ENCODE measurements at regions not wholly inside any gene's neighbourhood (a gene's known extent, or its start where the extent isn't known, plus 50 kb on each side); places are given as distances from the start of the nearest gene placed in this dataset.

- FAIRE-seq = no peak
Measured at GRCh38 chr3:146308222-146308621, 57.3 kb upstream of the PLSCR4 start.

GRCh38 chr3:146307456-146307725 lies 56.5 kb upstream of the PLSCR4 start:
- no peak for FAIRE-seq

GRCh38 chr3:146306656-146307455 lies 56.0 kb upstream of the PLSCR4 start:
- no peak for FAIRE-seq

GRCh38 chr3:146305808-146306423 lies 55.0 kb upstream of the PLSCR4 start:
- no peak for FAIRE-seq

GRCh38 chr3:146300768-146301167 lies 49.9 kb upstream of the PLSCR4 start:
- FAIRE-seq = no peak
